H1 (cell line): ENCODE measurements at regions not wholly inside any gene's neighbourhood (a gene's known extent, or its start where the extent isn't known, plus 50 kb on each side); places are given as distances from the start of the nearest gene placed in this dataset.

Experiments
- CTCF ChIA-PET: fragments of 300-600 bp; sonication (Branson Sonifier 250); formaldehyde crosslinking; loops from one replicate; lab custom pipeline; 2021; ENCODE audit not compliant: partially characterized antibody; lab: Charles Lee
- POLR2A ChIA-PET: fragments of 300-600 bp; sonication (Branson Sonifier 250); formaldehyde crosslinking; loops from one replicate; lab custom pipeline; 2021; ENCODE audit warnings: inconsistent platforms; ENCODE audit not compliant: partially characterized antibody; lab: Charles Lee
- DNase-seq, 2 experiments: peaks; one replicate each; pipeline versions ENCODE4 v3.0.0 to v3.0.0-alpha.2; 2010 to 2022; ENCODE audit warnings: low spot score in 2 of 2, low read depth in 1 of 2, mixed read lengths in 1 of 2
- FAIRE-seq: peaks from 2 replicates; lab custom pipeline; 2011; peaks lifted over from hg19 to GRCh38; lab: Jason Lieb, UNC
- H2AFZ ChIP-seq: 2 replicates; pipeline ENCODE4 v1.8.1; 2012; ENCODE audit warnings: low read length, inconsistent platforms
- H2AK5ac ChIP-seq: 2 replicates; pipeline ENCODE4 v1.6.1; 2013; ENCODE audit warnings: low read depth, low read length
- H2BK120ac ChIP-seq: replicated peaks from 2 replicates; pipeline ENCODE3; 2013; ENCODE audit warnings: low read depth, low read length, inconsistent platforms
- H2BK12ac ChIP-seq: 2 replicates; pipeline ENCODE4 v1.6.1; 2013; ENCODE audit warnings: low read depth, low read length
- H2BK15ac ChIP-seq: 2 replicates; pipeline ENCODE4 v1.6.1; 2013; ENCODE audit warnings: low read length
- H2BK20ac ChIP-seq: 2 replicates; pipeline ENCODE4 v1.6.1; 2013; ENCODE audit warnings: low read length
- H2BK5ac ChIP-seq: 2 replicates; pipeline ENCODE4 v1.6.1; 2013; ENCODE audit warnings: low read depth, low read length
- H3K14ac ChIP-seq: 2 replicates; pipeline ENCODE4 v1.6.1; 2013; ENCODE audit warnings: inconsistent platforms; ENCODE audit not compliant: insufficient read length
- H3K18ac ChIP-seq: 2 replicates; pipeline ENCODE4 v1.6.1; 2013; ENCODE audit warnings: low read length; ENCODE audit errors: extremely low read depth
- H3K23ac ChIP-seq: 2 replicates; pipeline ENCODE4 v1.6.1; 2013; ENCODE audit warnings: inconsistent platforms; ENCODE audit not compliant: insufficient read length
- H3K23me2 ChIP-seq: 2 replicates; pipeline ENCODE4 v1.6.1; 2013; ENCODE audit warnings: low read depth, low read length
- H3K27ac ChIP-seq: 2 replicates; pipeline ENCODE4 v1.6.1; 2011; ENCODE audit warnings: low read depth, low read length, inconsistent platforms
- H3K27me3 ChIP-seq, 4 experiments: replicated peaks in 1 of 4; 1 replicate in 1 of 4; 2 replicates in 3 of 4; pipeline versions ENCODE4 v1.6.1 to v1.8.1; 2011 to 2013; ENCODE audit warnings: low read length in 3 of 4, mild to moderate bottlenecking in 3 of 4, inconsistent platforms in 2 of 4, mixed read lengths in 2 of 4, moderate library complexity in 1 of 4; ENCODE audit not compliant: control insufficient read depth in 3 of 4, insufficient read depth in 3 of 4; ENCODE audit errors: extremely low read depth in 1 of 4
- H3K36me3 ChIP-seq, 4 experiments: 2 replicates each; pipeline versions ENCODE4 v1.6.1 to v1.8.1; 2011 to 2013; ENCODE audit warnings: mild to moderate bottlenecking in 4 of 4, low read length in 3 of 4, moderate library complexity in 2 of 4, control low read depth in 1 of 4, inconsistent platforms in 1 of 4; ENCODE audit not compliant: insufficient read depth in 4 of 4, control insufficient read depth in 2 of 4
- H3K4ac ChIP-seq: replicated peaks from 2 replicates; pipeline ENCODE3; 2013; ENCODE audit warnings: low read length, low read depth, mixed read lengths, inconsistent platforms; ENCODE audit not compliant: insufficient read length
- H3K4me1 ChIP-seq, 4 experiments: replicated peaks in 1 of 4; 1 replicate in 1 of 4; 2 replicates in 3 of 4; pipeline versions ENCODE4 v1.6.1 to v1.8.1; 2011 to 2013; ENCODE audit warnings: low read length in 3 of 4, inconsistent platforms in 2 of 4, mixed read lengths in 1 of 4; ENCODE audit not compliant: insufficient read depth in 4 of 4, control insufficient read depth in 3 of 4
- H3K4me2 ChIP-seq, 2 experiments: 2 replicates each; pipeline versions ENCODE4 v1.6.1 to v1.8.1; 2011 to 2013; ENCODE audit warnings: low read depth in 2 of 2, low read length in 2 of 2, control low read depth in 1 of 2, inconsistent platforms in 1 of 2, mild to moderate bottlenecking in 1 of 2; ENCODE audit not compliant: insufficient read depth in 1 of 2
- H3K4me3 ChIP-seq, 4 experiments: fragments of 200-600, 300-600 bp in 1 of 4; sonication (generic), shearing (Covaris generic), sonication (Bioruptor Twin) in 1 of 4; 2 replicates each; pipeline versions ENCODE4 v1.5.1 to v1.8.1; 2011 to 2016; ENCODE audit warnings: low read length in 4 of 4, low read depth in 3 of 4, control low read depth in 2 of 4, inconsistent platforms in 2 of 4, mild to moderate bottlenecking in 2 of 4, mixed read lengths in 1 of 4, moderate library complexity in 1 of 4; ENCODE audit not compliant: insufficient read depth in 2 of 4; ENCODE audit errors: extremely low read depth in 1 of 4
- H3K56ac ChIP-seq: replicated peaks from 2 replicates; pipeline ENCODE3; 2013; ENCODE audit warnings: low read depth, mild to moderate bottlenecking, mixed read lengths, low read length, inconsistent platforms; ENCODE audit not compliant: insufficient read length
- H3K79me1 ChIP-seq: 2 replicates; pipeline ENCODE4 v1.6.1; 2013; ENCODE audit warnings: low read depth, low read length, control low read depth
- H3K79me2 ChIP-seq, 2 experiments: 2 replicates each; pipeline versions ENCODE4 v1.6.1 to v1.8.1; 2012 to 2013; ENCODE audit warnings: low read length in 2 of 2, mild to moderate bottlenecking in 2 of 2, inconsistent platforms in 1 of 2; ENCODE audit not compliant: insufficient read depth in 2 of 2, control insufficient read depth in 1 of 2
- H3K9ac ChIP-seq, 4 experiments: replicated peaks in 1 of 4; 1 replicate in 1 of 4; 2 replicates in 3 of 4; pipeline versions ENCODE4 v1.6.1 to v1.8.1; 2011 to 2013; ENCODE audit warnings: low read depth in 3 of 4, low read length in 3 of 4, control low read depth in 2 of 4, mild to moderate bottlenecking in 2 of 4, moderate library complexity in 2 of 4, inconsistent platforms in 1 of 4; ENCODE audit errors: extremely low read depth in 1 of 4
- H3K9me3 ChIP-seq, 2 experiments: 2 replicates each; pipeline versions ENCODE4 v1.6.1 to v1.8.1; 2012 to 2013; ENCODE audit warnings: mild to moderate bottlenecking in 2 of 2, moderate library complexity in 2 of 2, control low read depth in 1 of 2, inconsistent platforms in 1 of 2, low read depth in 1 of 2, low read length in 1 of 2, mixed read lengths in 1 of 2; ENCODE audit not compliant: insufficient read depth in 2 of 2
- H4K20me1 ChIP-seq, 2 experiments: replicated peaks in 1 of 2; 2 replicates each; pipeline versions ENCODE3 to v1.8.1; 2011 to 2013; ENCODE audit warnings: inconsistent platforms in 2 of 2, low read length in 2 of 2, mild to moderate bottlenecking in 1 of 2; ENCODE audit not compliant: insufficient read depth in 2 of 2, control insufficient read depth in 1 of 2
- H4K5ac ChIP-seq: 2 replicates; pipeline ENCODE4 v1.6.1; 2013; ENCODE audit warnings: low read length, low read depth, mixed read lengths, inconsistent platforms; ENCODE audit not compliant: insufficient read length
- H4K8ac ChIP-seq: 2 replicates; pipeline ENCODE4 v1.8.0; 2013; ENCODE audit warnings: mild to moderate bottlenecking, moderate library complexity, low read length, inconsistent platforms; ENCODE audit not compliant: insufficient read depth; ENCODE audit errors: extremely low read depth
- H4K91ac ChIP-seq: replicated peaks from 2 replicates; pipeline ENCODE3; 2013; ENCODE audit warnings: low read length, mixed read lengths, inconsistent platforms; ENCODE audit not compliant: insufficient read length
- CBX5 ChIP-seq: fragments of 300-800, 300-1000 bp; sonication (generic); IDR thresholded peaks from 2 replicates; pipeline ENCODE4 v1.7.1; 2016; ENCODE audit warnings: antibody characterized with exemption, low read length, low read depth
- CHD1 ChIP-seq: IDR thresholded peaks from 2 replicates; pipeline ENCODE4 v1.6.1; 2012; ENCODE audit warnings: low read depth, low read length, improper control_type of control experiment
- EP300 ChIP-seq, 2 experiments: IDR thresholded peaks; 1 replicate in 1 of 2; 2 replicates in 1 of 2; pipeline ENCODE4 v1.6.1; 2011 to 2012; ENCODE audit warnings: low read depth in 2 of 2, low read length in 2 of 2, mild to moderate bottlenecking in 2 of 2, borderline replicate concordance in 1 of 2, inconsistent platforms in 1 of 2, moderate library complexity in 1 of 2
- FOSL1 ChIP-seq: IDR thresholded peaks from 2 replicates; pipeline ENCODE4 v1.6.1; 2011; ENCODE audit warnings: mild to moderate bottlenecking, low read depth, low read length, moderate library complexity; ENCODE audit not compliant: insufficient read depth
- HDAC6 ChIP-seq: IDR thresholded peaks from one replicate; pipeline ENCODE4 v1.7.1; 2012; ENCODE audit warnings: low read depth, mild to moderate bottlenecking, inconsistent platforms, low read length, moderate library complexity
- JUND ChIP-seq: IDR thresholded peaks from 2 replicates; pipeline ENCODE4 v1.6.1; 2011; ENCODE audit warnings: mild to moderate bottlenecking, improper control_type of control experiment, low read length
- NANOG ChIP-seq: IDR thresholded peaks from 2 replicates; pipeline ENCODE4 v1.6.1; 2011; ENCODE audit warnings: low read length, low read depth, mild to moderate bottlenecking, inconsistent platforms; ENCODE audit not compliant: insufficient read depth, poor library complexity, severe bottlenecking
- POU5F1 ChIP-seq: IDR thresholded peaks from 2 replicates; pipeline ENCODE4 v1.6.1; 2011; ENCODE audit warnings: low read depth, mild to moderate bottlenecking, low read length, moderate library complexity
- RNF2 ChIP-seq: fragments of 200-900, 300-1000 bp; sonication (generic); IDR thresholded peaks from 2 replicates; pipeline ENCODE4 v1.7.1; 2016; ENCODE audit warnings: borderline replicate concordance, low read depth, mild to moderate bottlenecking, antibody characterized with exemption, low read length; ENCODE audit not compliant: poor library complexity, severe bottlenecking; ENCODE audit errors: missing control alignments
- SIX5 ChIP-seq: IDR thresholded peaks from 2 replicates; pipeline ENCODE4 v1.6.1; 2011; ENCODE audit warnings: mild to moderate bottlenecking, low read depth, low read length
- SUZ12 ChIP-seq: fragments of 200-600 bp; sonication (generic); IDR thresholded peaks from 2 replicates; pipeline ENCODE4 v1.6.1; 2012; ENCODE audit warnings: mild to moderate bottlenecking, inconsistent platforms, low read length, moderate library complexity, mixed read lengths
- WGBS, 2 experiments: shearing (Covaris generic) in 1 of 2; methylation state at CpG; one replicate each; pipeline versions ENCODE4 v1.1.6 to v1.1.7; 2013 to 2015; ENCODE audit warnings: low lambda C conversion rate in 2 of 2, mixed read lengths in 2 of 2, inconsistent platforms in 1 of 2, low coverage in 1 of 2, missing lambda C conversion rate in 1 of 2; ENCODE audit not compliant: insufficient replicate concordance in 2 of 2, insufficient coverage in 1 of 2, insufficient read length in 1 of 2; ENCODE audit errors: extremely low coverage in 1 of 2, missing lambda C conversion rate in 1 of 2; 5-methylcytosine and 5-hydroxymethylcytosine counted together

DNA sequence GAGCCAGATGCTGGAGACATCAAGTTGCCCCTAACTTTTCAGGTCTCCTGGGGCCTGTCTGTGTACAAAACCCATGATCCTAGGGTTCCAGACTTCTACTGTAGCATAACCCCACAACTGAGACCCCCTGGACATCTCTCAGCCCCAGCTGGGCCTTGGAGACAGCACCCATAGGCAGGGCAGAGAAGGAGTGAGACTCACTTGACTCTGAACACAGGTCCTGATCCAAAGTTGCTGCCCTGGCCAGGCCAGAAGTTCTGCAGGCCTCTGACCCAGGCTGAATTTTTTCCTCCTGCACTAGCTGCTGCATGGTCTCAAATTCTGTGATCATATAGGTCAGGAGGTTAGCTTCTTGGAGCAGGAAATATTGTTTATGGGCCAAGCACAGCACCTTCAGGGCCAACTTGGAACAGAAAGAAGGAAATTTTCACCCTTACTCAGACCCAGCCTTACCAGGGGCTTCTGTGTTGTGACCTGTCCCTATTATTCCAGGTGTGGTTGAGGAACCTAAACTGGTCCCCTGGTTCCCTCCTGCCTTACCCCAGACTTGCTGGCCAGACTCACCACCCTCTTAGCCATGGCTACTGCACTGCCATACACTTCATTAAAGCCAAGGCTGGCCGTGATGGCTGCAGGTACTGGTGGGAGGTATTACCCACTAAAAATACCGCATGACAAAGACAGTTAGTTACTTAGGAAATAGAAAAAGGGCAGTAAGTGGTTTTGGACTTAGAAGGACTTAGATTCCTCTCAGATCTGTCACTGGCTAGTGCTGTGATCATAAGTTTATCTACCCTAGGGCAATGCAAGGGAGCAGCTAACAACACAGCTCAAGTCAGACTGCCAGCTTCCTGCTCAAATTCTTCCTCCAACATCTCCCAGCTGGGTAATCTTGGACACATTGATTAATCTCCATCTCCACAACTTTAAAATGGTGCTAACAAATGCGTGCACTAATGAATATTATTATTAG is 2180.1 kb downstream of the TP53TG3F start:
- no peaks in the 10 kb centered on the region for H3K36me3 ChIP-seq
- H4K20me1 ChIP-seq = no peaks in the 10 kb centered on the region
- no peaks in the 10 kb centered on the region for H3K79me2 ChIP-seq
- no peak overlapping the region for H4K91ac ChIP-seq
- DNase-seq = no peak
- H3K18ac ChIP-seq = no peak overlapping the region
- ChIA-PET POLR2A (no interaction called here), CTCF (interaction anchor here (1.0 kb wide), 1 partner anchor 58 kb away, joined by 3 read pairs; no protein-coding TSS in a partner anchor)
- H3K4me3 ChIP-seq = no peak overlapping the region
- H3K27ac ChIP-seq = no peak overlapping the region
- no peak overlapping the region for H2BK12ac ChIP-seq
- H3K9me3 ChIP-seq = peaks cover 69 to 86% of the 10 kb centered on the region in 2 experiments
- no peaks in the 10 kb centered on the region for H3K4me1 ChIP-seq
- no peak overlapping the region for H3K23ac ChIP-seq
- no peak overlapping the region for H2BK20ac ChIP-seq
- no peak overlapping the region for H3K56ac ChIP-seq
- FAIRE-seq = no peak
- H4K8ac ChIP-seq = no peak overlapping the region
- H3K79me1 ChIP-seq = no peaks in the 10 kb centered on the region
- H3K27me3 ChIP-seq = no peaks in the 10 kb centered on the region
- no peak overlapping the region for H2BK120ac ChIP-seq
- H3K23me2 ChIP-seq = no peaks in the 10 kb centered on the region
- no peak overlapping the region for H3K4me2 ChIP-seq
- H3K4ac ChIP-seq = no peak overlapping the region
- H2BK5ac ChIP-seq = no peak overlapping the region
- no peak overlapping the region for H3K9ac ChIP-seq
- H2AFZ ChIP-seq = no peak overlapping the region
- no peak overlapping the region for H3K14ac ChIP-seq
- 70% methylated on average over 3 of the region's 3 CpGs; no CpG with 5 or more reads in 1 of the 2 experiments for WGBS, 2 experiments
- no peak overlapping the region for H2AK5ac ChIP-seq
- no peak overlapping the region for H2BK15ac ChIP-seq
- no peak overlapping the region for H4K5ac ChIP-seq
- TF ChIP-seq SIX5 (no peak), CBX5 (no peak), RNF2 (no peak), POU5F1 (no peak), SUZ12 (no peak), NANOG (no peak), JUND (no peak), CHD1 (no peak), EP300 (IDR thresholded peaks at IDR 0.05; ENCODE audit: borderline replicate concordance in 1 of 2, low read depth in 2 of 2, low read length in 2 of 2) (no peak), HDAC6 (no peak), FOSL1 (no peak)
